GM19328 (cell line): ENCODE measurements at regions not wholly inside any gene's neighbourhood (a gene's known extent, or its start where the extent isn't known, plus 50 kb on each side); places are given as distances from the start of the nearest gene placed in this dataset.

Experiments
- ATAC-seq: cut with Tn5 transposase; IDR thresholded peaks from one replicate; pipeline ENCODE4 v1.9.1; 2021; ENCODE audit warnings: mild to moderate bottlenecking, moderate library complexity; ENCODE audit not compliant: unreplicated experiment

DNA sequence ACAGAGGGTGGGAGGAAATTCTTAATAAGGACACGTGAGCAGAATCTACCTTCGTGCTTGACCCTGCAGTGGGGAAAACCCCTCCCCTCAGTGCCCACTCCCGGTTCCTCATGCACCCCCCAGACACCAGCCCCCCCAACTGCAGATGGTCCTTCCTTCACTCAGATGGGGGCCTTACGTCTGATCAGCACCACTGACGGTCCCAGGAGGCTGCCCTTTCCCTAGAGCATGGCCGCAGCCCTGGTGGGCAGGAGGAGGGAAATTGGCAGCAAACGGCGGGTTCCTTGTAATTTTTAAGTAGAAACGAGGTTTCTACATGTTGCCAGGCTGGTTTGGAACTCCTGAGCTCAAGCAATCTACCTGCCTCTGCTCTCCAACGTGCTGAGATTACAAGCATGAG, 477.7 kb downstream of the TBC1D22A start:
- no peak for ATAC-seq

DNA sequence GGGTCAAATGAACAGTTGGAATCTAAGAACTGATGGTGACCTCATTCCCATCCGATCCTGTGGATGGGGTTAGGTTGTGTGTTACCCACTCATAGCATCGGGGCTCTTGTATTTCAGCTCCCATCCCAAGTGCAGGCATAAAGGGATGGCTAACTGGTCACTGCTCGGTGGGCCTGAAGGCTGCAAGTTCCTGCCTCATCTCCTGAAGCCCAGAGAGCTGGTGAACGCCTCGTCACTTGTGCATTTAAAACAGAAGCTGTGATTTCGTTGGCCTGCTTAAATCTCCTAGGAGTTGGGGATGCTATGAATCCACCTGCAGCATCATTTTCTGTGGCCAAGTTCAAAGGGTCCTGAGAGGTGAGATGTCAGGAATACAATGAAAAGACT, 477.0 kb downstream of the TBC1D22A start:
- ATAC-seq, result no peak

GRCh38 chr22:47238690-47239473, 476.4 kb downstream of the TBC1D22A start:
- no peak for ATAC-seq

DNA sequence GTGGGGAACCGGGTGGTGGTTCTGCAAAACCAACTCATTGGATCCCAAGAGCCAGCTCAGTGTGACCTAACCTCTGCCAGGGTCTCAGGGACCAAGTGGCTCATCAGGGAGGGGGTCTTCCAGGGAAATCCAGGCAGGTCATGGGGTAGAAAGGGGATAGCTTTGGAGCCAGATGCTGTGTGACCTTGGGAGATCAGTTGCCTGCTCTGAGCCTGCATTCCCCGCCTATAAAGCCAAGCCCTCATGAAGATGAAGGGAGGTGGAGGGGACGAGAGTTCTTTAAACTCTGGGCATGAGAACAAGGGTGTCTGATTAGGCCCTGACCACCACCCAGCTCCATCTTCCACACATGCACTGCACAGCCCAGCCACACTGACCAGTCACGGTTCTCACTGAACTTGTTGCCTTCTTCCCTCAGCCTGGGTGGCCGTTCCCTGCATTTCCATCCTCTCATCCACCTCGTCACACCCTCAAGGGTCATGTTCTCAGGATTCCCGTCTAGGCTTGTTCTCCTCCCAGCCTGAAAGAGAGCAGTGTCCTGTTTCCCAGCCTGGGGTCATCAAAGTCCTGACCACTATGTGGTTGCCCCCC, 475.5 kb downstream of the TBC1D22A start:
- no peak for ATAC-seq

GRCh38 chr22:47236718-47237117, 474.3 kb downstream of the TBC1D22A start:
- ATAC-seq, result no peak

DNA sequence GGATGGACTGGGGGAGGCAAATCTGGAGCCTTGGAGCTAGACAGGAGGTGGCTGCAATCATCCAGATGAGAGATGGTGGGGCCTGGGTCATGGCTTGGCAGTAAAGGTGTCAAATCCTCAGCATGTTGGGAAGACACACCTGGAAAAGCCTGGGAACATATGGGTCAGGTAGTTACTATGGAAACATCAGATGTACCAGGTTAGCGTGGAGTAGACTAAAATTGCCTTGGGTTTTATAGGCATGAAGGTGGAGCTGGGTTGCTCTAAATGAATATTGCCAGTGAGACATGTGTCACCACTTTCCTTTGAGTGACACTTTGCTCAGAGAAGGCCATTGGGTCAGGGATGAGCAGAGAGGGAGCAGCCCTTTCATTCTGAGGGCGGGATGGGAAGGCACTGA, 473.7 kb downstream of the TBC1D22A start:
- no peak for ATAC-seq

GRCh38 chr22:47233316-47234243, 471.1 kb downstream of the TBC1D22A start:
- ATAC-seq, result no peak

DNA sequence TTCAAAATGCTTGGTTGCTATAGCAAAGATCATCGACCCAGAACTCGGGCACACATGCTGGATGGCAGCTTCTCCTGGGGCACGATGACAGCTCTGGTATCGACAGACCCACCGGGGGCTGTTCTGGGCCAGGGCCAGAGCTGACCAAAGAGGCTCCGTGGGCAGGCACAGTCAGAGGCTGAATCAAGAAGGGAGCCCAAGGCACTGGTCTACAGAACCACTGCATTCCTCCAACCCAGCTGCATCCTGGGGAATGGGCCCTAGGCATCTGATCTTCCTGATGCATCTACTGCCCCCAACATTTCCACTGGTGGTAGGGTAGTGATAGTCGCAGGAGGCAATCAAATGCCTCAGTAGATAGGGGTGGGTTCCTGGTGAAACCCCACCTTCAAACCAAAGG, 470.3 kb downstream of the TBC1D22A start:
- no peak for ATAC-seq

DNA sequence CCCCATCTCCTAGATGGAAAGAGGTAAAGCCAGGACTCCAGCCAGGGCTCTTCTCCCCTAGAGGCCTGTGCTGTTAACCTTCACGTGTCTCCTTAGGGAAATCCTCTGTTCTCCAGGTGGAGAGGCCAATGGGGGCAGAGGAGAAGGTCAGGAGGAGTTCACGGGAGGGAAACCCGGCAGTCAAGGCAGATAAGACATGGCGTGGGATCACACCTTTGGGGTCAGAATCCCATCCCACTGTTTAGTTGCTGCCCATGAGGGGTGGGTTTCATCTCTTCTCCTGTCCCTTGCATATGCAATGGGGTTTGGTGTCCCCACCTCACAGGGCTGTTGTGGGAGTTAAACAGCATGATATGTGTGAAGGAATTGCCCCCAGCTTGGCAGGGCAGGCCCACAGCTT, 469.7 kb downstream of the TBC1D22A start:
- ATAC-seq, result no peak

GRCh38 chr22:47231759-47232158, 469.3 kb downstream of the TBC1D22A start:
- no peak for ATAC-seq

DNA sequence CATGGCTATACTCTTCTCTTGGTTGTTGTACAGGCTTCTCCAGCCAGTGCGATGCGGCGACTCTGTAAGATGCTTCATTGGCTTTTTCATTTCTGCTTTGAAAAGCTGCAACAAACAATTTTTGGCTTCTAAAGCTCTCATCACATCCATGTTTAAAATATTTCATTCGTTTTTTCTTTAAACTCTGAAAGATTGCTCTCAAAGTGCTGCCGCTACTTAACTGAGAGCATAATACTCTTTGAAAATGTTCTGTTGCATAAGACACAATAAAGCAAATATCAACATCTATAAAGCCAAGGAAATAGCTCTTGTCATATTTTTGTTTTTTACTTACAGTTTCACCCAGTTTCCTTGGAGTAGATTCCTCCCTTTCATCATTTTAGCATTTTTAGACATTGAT, 468.3 kb downstream of the TBC1D22A start:
- ATAC-seq, result no peak

GRCh38 chr22:47230251-47230650, 467.8 kb downstream of the TBC1D22A start:
- no peak for ATAC-seq

DNA sequence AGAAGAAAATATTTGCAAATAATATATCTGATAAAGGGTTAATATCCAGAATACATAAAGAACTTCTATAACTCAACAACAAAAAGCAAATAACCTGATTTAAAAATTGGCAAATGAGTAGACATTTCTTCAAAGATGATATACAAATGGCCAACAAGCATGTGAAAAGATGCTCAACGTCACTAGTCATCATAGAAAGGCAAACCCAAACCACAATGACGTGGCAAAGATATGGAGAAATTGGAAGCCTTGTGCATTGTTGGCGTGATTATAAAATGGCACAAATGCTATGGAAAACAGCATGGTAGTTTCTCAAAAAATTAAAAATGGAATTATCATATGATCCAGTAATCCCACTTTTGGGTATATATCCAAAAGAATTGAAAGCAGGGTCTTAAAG, 466.3 kb downstream of the TBC1D22A start:
- ATAC-seq, result no peak

- no peak for ATAC-seq
These were observed 463.6 kb downstream of the TBC1D22A start for GRCh38 chr22:47225931-47226633.

DNA sequence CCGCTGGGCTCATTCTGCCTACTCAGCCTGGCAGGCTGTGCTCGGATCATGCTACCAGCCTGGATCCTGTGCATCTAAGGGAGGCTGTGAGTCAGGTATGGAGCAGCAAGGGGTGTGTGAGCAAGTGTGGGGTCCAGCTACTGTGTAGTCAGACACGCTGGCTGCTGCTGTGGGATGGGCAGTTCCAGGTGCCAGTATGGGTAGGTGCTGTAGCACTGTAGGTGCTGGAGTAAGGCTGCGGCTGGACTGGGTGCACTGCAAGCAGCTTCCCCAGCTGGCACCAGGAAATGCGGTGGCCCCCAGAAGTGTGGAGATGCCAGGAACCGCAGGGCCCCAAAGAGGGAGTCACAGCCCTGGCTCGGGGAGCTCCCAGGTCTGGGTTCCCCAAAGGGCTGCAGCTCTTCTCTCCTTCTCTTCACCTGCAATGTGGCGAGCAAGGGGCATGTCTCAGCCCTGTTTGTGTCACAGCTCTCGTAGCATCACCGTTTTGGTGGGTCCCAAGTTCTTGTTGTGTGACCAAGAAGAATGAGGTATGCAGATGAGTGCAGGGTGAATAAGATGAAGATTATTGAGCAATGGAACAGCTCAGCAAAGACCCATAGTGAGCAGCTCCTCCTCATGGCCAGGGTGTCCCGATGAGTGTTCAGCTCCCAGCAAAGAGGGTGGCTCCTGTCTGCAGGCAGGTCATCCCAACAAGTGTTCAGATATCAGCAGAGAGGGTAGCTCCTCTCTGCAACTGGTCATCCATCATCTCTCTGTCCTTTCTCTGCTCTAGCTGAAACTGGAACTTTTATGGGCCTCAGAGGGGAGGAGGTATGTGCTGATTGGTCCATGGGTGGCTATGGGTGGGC, 462.9 kb downstream of the TBC1D22A start:
- ATAC-seq, result no peak
